SU-DHL-6 (cell line): ENCODE measurements at regions not wholly inside any gene's neighbourhood (a gene's known extent, or its start where the extent isn't known, plus 50 kb on each side); places are given as distances from the start of the nearest gene placed in this dataset.
"Not testable (repeated sequence)": the region's sequence is repeated elsewhere in the genome, so short reads cannot be mapped to it uniquely, and the experiment has no call there.

Experiments
- H2AFZ ChIP-seq: fragments of 200-600 bp; sonication (generic); 2 replicates; pipeline ENCODE4 v1.6.1; 2014; ENCODE audit warnings: low read depth, mild to moderate bottlenecking, moderate library complexity, mixed read lengths, antibody characterized with exemption, low read length; ENCODE audit not compliant: severe bottlenecking
- H3F3A ChIP-seq: fragments of 200-600 bp; shearing (Covaris generic); 2 replicates; pipeline ENCODE4 v1.6.0; 2016; ENCODE audit warnings: antibody characterized with exemption, mild to moderate bottlenecking; ENCODE audit not compliant: insufficient read depth
- H3K27ac ChIP-seq: fragments of 200-600 bp; sonication (generic); 2 replicates; pipeline ENCODE4 v1.5.1; 2016; ENCODE audit warnings: low read depth, mild to moderate bottlenecking, low read length, moderate library complexity, mixed read lengths
- H3K27me3 ChIP-seq: fragments of 200-600 bp; sonication (generic), shearing (Covaris generic); 2 replicates; pipeline ENCODE4 v1.6.0; 2014; ENCODE audit warnings: mild to moderate bottlenecking, low read length
- H3K36me3 ChIP-seq: fragments of 200-600 bp; sonication (generic); 2 replicates; pipeline ENCODE4 v1.6.1; 2014; ENCODE audit warnings: mild to moderate bottlenecking, low read length, mixed read lengths
- H3K4me2 ChIP-seq: fragments of 300-600, 200-600 bp; shearing (Covaris generic), sonication (generic); 2 replicates; pipeline ENCODE4 v1.6.0; 2014; ENCODE audit warnings: low read length, low read depth, mild to moderate bottlenecking; ENCODE audit not compliant: poor library complexity, severe bottlenecking
- H3K4me3 ChIP-seq: fragments of 200-600 bp; sonication (generic); 2 replicates; pipeline ENCODE4 v1.5.1; 2014; ENCODE audit warnings: antibody characterized with exemption, low read length, mild to moderate bottlenecking, mixed read lengths; ENCODE audit not compliant: insufficient read depth, poor library complexity, severe bottlenecking
- H3K79me2 ChIP-seq: fragments of 200-600 bp; sonication (generic); 2 replicates; pipeline ENCODE4 v1.6.1; 2014; ENCODE audit warnings: mild to moderate bottlenecking, low read length, moderate library complexity; ENCODE audit not compliant: insufficient read depth
- H3K9ac ChIP-seq: fragments of 200-600 bp; sonication (generic); 2 replicates; pipeline ENCODE4 v1.7.0; 2014; ENCODE audit warnings: mild to moderate bottlenecking, low read length
- H3K9me2 ChIP-seq: fragments of 200-600 bp; sonication (generic); replicated peaks from 2 replicates; pipeline ENCODE4 v1.6.1; 2014; ENCODE audit warnings: low read length; ENCODE audit not compliant: insufficient read depth
- H3K9me3 ChIP-seq: fragments of 200-600 bp; sonication (generic); 2 replicates; pipeline ENCODE4 v1.6.1; 2014; ENCODE audit warnings: low read length, mixed read lengths; ENCODE audit not compliant: insufficient read depth
- H4K20me1 ChIP-seq: fragments of 200-600 bp; sonication (generic); 2 replicates; pipeline ENCODE4 v1.6.1; 2014; ENCODE audit warnings: low read depth, mild to moderate bottlenecking, antibody characterized with exemption, low read length, moderate library complexity, mixed read lengths
- EZH2phosphoT487 ChIP-seq: fragments of 200-600 bp; sonication (generic), shearing (Covaris generic); conservative IDR thresholded peaks from 2 replicates; pipeline ENCODE4 v1.6.1; 2018; ENCODE audit warnings: mild to moderate bottlenecking, antibody characterized with exemption, low read length, moderate library complexity, mixed read lengths
- TF ChIP-seq, protein P1 (sequence below): fragments of 200-600 bp; sonication (generic); IDR thresholded peaks from one replicate; pipeline ENCODE4 v1.5.1; 2017; ENCODE audit warnings: antibody characterized with exemption, mild to moderate bottlenecking, low read length, moderate library complexity; ENCODE audit not compliant: insufficient read depth, poor library complexity, severe bottlenecking

DNA sequence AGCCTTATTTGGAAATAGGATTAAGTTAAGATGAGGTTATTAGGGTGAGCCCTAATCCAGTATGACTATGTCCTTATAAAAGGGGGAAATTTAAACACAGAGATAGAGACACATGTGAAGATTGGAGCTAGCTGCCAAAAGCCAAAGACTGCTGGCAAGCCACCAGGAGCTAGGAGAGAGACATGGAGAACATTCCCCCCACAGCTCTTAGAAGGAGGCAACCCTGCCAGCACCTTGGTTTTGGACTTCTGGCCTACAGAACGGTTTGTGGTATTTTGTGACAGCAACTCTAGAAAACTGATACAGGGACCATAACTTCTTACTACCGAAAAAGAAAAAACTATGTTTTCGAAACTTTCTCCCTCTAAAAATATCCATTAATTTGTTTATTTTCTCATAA, 245.3 kb upstream of the RARB start:
- Histone ChIP-seq H3K9me2 (no peaks in the 10 kb centered on the region), H3F3A (no peaks in the 10 kb centered on the region), H3K9ac (no peak overlapping the region), H4K20me1 (no peaks in the 10 kb centered on the region), H3K36me3 (no peaks in the 10 kb centered on the region), H3K4me3 (no peak overlapping the region), H3K4me2 (no peak overlapping the region), H3K27ac (no peak overlapping the region), H3K79me2 (no peaks in the 10 kb centered on the region), H3K27me3 (no peaks in the 10 kb centered on the region), H2AFZ (no peak overlapping the region), H3K9me3 (no peaks in the 10 kb centered on the region)
- no peak for TF ChIP-seq EZH2phosphoT487
- TF ChIP-seq, protein P1, sequence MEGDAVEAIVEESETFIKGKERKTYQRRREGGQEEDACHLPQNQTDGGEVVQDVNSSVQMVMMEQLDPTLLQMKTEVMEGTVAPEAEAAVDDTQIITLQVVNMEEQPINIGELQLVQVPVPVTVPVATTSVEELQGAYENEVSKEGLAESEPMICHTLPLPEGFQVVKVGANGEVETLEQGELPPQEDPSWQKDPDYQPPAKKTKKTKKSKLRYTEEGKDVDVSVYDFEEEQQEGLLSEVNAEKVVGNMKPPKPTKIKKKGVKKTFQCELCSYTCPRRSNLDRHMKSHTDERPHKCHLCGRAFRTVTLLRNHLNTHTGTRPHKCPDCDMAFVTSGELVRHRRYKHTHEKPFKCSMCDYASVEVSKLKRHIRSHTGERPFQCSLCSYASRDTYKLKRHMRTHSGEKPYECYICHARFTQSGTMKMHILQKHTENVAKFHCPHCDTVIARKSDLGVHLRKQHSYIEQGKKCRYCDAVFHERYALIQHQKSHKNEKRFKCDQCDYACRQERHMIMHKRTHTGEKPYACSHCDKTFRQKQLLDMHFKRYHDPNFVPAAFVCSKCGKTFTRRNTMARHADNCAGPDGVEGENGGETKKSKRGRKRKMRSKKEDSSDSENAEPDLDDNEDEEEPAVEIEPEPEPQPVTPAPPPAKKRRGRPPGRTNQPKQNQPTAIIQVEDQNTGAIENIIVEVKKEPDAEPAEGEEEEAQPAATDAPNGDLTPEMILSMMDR = no peak

DNA sequence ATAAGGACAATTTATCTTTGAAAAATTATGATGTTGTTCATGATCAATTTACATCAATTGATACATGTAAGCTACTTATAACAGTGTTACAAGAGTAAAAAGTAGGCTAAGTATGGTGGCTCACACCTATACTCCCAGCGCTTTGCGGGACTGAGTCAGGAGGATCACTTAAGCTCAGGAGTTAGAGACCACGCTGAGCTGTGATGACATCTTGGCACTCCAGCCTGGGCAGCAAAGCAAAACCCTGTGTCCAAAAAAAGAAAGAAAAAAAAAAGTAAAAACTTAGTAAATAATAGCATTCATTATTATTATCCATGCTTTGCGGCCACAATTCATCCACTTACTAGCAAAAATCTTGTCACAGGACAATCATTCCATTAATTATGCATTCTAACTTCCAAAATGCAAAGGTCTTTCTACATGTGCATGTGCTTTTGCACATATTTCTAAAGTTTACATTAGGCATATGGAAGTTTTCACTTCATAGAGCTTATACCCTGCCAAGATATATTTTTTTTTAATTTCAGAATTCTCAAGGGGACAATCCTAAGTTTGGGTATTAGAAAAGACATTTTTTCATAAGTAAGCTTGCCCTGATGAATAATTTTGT, 243.3 kb upstream of the RARB start:
- H2AFZ ChIP-seq = no peak overlapping the region
- no peak overlapping the region for H3K4me2 ChIP-seq
- TF ChIP-seq EZH2phosphoT487 = no peak
- TF ChIP-seq, protein P1 = no peak
- H3K9ac ChIP-seq = no peak overlapping the region
- no peaks in the 10 kb centered on the region for H3K79me2 ChIP-seq
- H3F3A ChIP-seq = no peaks in the 10 kb centered on the region
- no peaks in the 10 kb centered on the region for H3K9me2 ChIP-seq
- no peaks in the 10 kb centered on the region for H3K27me3 ChIP-seq
- no peak overlapping the region for H3K4me3 ChIP-seq
- H3K36me3 ChIP-seq = no peaks in the 10 kb centered on the region
- H3K9me3 ChIP-seq = no peaks in the 10 kb centered on the region
- no peak overlapping the region for H3K27ac ChIP-seq
- H4K20me1 ChIP-seq = no peaks in the 10 kb centered on the region

DNA sequence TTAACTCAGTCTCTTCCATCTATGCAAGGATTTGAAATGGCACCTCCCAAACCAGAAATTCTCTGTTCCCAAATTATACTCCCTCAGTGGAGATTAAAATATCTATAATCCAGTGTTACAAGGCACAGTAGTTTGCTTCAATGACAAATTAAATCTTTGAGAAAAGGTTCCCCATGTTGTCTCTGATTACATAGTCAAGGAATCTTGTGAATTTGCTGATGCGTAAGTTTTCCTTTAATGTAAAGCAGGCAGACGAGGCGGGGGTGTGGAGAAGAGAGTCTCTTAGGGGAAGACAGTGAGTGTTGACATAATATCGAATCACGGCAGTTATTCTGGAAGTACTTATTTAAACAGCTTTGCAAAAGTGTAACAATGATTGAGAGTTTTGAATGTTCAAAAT, 236.4 kb upstream of the RARB start:
- Histone ChIP-seq H3K4me2 (no peak overlapping the region), H3K9me2 (no peaks in the 10 kb centered on the region; the same call in 1 of the 2 replicates), H3K4me3 (no peak overlapping the region), H3K79me2 (no peaks in the 10 kb centered on the region), H2AFZ (no peak overlapping the region), H3K27ac (no peak overlapping the region), H4K20me1 (no peaks in the 10 kb centered on the region), H3K9ac (no peak overlapping the region), H3K9me3 (no peaks in the 10 kb centered on the region), H3K36me3 (no peaks in the 10 kb centered on the region), H3F3A (no peaks in the 10 kb centered on the region), H3K27me3 (no peaks in the 10 kb centered on the region)
- TF ChIP-seq EZH2phosphoT487 = no peak
- TF ChIP-seq, protein P1 = no peak

DNA sequence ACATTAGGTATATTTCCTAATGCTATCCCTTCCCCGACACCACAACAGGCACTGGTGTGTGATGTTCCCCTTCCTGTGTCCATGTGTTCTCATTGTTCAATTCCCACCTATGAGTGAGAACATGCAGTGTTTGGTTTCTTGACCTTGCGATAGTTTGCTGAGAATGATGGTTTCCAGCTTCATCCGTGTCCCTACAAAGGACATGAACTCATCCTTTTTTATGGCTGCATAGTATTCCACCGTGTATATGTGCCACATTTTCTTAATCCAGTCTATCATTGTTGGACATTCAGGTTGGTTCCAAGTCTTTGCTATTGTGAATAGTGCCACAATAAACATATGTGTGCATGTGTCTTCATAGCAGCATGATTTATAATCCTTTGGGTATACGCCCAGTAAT, 228.5 kb upstream of the RARB start:
- not testable (repeated sequence) for H3K27me3 ChIP-seq, H3K4me3 ChIP-seq, H3K79me2 ChIP-seq, H3K27ac ChIP-seq, H3K36me3 ChIP-seq, H3K4me2 ChIP-seq, H3K9me2 ChIP-seq, H4K20me1 ChIP-seq, H3K9ac ChIP-seq, H3F3A ChIP-seq, H2AFZ ChIP-seq, H3K9me3 ChIP-seq
